ENCODE measurements at regions not wholly inside any gene's neighbourhood (a gene's known extent, or its start where the extent isn't known, plus 50 kb on each side); places are given as distances from the start of the nearest gene placed in this dataset.

DNA sequence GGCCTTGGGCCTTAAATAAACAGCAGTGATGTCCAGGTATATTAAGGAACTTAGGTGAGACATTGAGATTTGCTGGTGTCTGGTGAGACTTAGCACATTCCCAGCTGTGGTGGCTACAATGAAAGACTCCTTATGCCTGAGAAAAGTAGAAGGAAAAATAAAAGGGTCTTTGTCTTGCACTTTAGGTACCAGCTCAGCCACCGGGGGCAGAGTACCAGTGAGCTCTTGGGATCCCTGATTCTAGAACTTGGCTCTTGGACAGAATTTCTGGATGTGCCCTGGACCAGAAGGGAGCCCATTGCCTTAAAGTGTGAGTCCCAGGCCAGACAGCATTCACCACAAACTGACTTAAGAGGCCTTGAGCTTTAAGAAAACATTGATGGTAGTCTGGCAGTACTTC, 1038.7 kb downstream of the SORCS3 start:
- Histone ChIP-seq H3K4me2 (ENCODE audit: insufficient read depth, low read length) (no peak overlapping the region), H3K4me1 (ENCODE audit: control insufficient read depth, extremely low read depth, insufficient read depth, low read length) (no peaks in the 10 kb centered on the region), H2AFZ (ENCODE audit: low read depth, low read length) (no peak overlapping the region), H3K9me1 (replicated peaks; ENCODE audit: control insufficient read depth, extremely low read depth, insufficient read depth, low read length) (no peaks in the 10 kb centered on the region), H4K20me1 (replicated peaks; ENCODE audit: control insufficient read depth, extremely low read depth, insufficient read depth, low read length) (no peaks in the 10 kb centered on the region), H3K9ac (replicated peaks; ENCODE audit: extremely low read depth, insufficient read depth, low read length) (no peak overlapping the region), H3K27ac (ENCODE audit: insufficient read depth, low read depth, low read length) (no peak overlapping the region), H3K9me3 (replicated peaks; ENCODE audit: control insufficient read depth, insufficient read depth, low read length) (peaks cover 2% of the 10 kb centered on the region), H3K79me2 (ENCODE audit: control insufficient read depth, insufficient read depth, low read length) (no peaks in the 10 kb centered on the region), H3K27me3 (ENCODE audit: control insufficient read depth in 2 of 2, insufficient read depth in 2 of 2, low read length in 2 of 2) (no peaks in the 10 kb centered on the region), H3K36me3 (ENCODE audit: control insufficient read depth in 2 of 2, extremely low read depth in 1 of 2, insufficient read depth in 2 of 2, low read length in 2 of 2) (no peaks in the 10 kb centered on the region), H3K4me3 (replicated peaks in 1 of 3; ENCODE audit: insufficient read depth in 1 of 3, low read depth in 1 of 3, low read length in 3 of 3) (no peak overlapping the region)
- DNase-seq (ENCODE audit: low read depth, low spot score) (no peak), FAIRE-seq (no peak)
- CTCF ChIA-PET, result no interaction called here
- dilution Hi-C loops (cut with MboI; ENCODE audit: extremely low pct_ligation_motif_present, low sequenced_read_pairs), result no loop called here
- no TSS peak for BruUV-seq (replicated peaks)
- TF ChIP-seq JUN (IDR thresholded peaks at IDR 0.05; ENCODE audit: borderline replicate concordance, insufficient read depth, insufficient read length, low read depth) (no peak), GATA2 (IDR thresholded peaks at IDR 0.05; ENCODE audit: insufficient read depth, insufficient read length, low read depth, low read length) (no peak), MYC (IDR thresholded peaks at IDR 0.05; ENCODE audit: low read depth, low read length) (no peak), EZH2 (IDR thresholded peaks at IDR 0.05; ENCODE audit: borderline replicate concordance, low read depth, low read length, severe bottlenecking) (no peak), POLR2A (IDR thresholded peaks at IDR 0.05; ENCODE audit: low read depth, low read length) (no peak), POLR2AphosphoS5 (IDR thresholded peaks at IDR 0.05; ENCODE audit: insufficient read depth, low read depth, low read length) (no peak), FOS (IDR thresholded peaks at IDR 0.05; ENCODE audit: borderline replicate concordance, insufficient read depth, low read length) (no peak)
- TF ChIP-seq, protein P1, sequence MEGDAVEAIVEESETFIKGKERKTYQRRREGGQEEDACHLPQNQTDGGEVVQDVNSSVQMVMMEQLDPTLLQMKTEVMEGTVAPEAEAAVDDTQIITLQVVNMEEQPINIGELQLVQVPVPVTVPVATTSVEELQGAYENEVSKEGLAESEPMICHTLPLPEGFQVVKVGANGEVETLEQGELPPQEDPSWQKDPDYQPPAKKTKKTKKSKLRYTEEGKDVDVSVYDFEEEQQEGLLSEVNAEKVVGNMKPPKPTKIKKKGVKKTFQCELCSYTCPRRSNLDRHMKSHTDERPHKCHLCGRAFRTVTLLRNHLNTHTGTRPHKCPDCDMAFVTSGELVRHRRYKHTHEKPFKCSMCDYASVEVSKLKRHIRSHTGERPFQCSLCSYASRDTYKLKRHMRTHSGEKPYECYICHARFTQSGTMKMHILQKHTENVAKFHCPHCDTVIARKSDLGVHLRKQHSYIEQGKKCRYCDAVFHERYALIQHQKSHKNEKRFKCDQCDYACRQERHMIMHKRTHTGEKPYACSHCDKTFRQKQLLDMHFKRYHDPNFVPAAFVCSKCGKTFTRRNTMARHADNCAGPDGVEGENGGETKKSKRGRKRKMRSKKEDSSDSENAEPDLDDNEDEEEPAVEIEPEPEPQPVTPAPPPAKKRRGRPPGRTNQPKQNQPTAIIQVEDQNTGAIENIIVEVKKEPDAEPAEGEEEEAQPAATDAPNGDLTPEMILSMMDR (IDR thresholded peaks at IDR 0.05; ENCODE audit: extremely low read depth in 1 of 2, insufficient read depth in 1 of 2, low read depth in 1 of 2, low read length in 2 of 2), result no peak
- TF ChIP-seq, protein P2, sequence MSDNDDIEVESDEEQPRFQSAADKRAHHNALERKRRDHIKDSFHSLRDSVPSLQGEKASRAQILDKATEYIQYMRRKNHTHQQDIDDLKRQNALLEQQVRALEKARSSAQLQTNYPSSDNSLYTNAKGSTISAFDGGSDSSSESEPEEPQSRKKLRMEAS (IDR thresholded peaks at IDR 0.05; ENCODE audit: insufficient read depth, insufficient read length), result no peak
- intact Hi-C loops (cut with micrococcal nuclease), result no loop called here
- POLR2A ChIA-PET, result no interaction called here

Measured in endothelial cell of umbilical vein (primary cell).